GM12878 (cell line): ENCODE measurements at regions not wholly inside any gene's neighbourhood (a gene's known extent, or its start where the extent isn't known, plus 50 kb on each side); places are given as distances from the start of the nearest gene placed in this dataset.
A peak's percentile ranks its signal among the peaks of the same experiment; 100 is the strongest.
"Not testable (repeated sequence)": the region's sequence is repeated elsewhere in the genome, so short reads cannot be mapped to it uniquely, and the experiment has no call there.

Source experiments
- ATAC-seq: fragments of 200-7000 bp; cut with Tn5 transposase; 3 replicates; pipeline ENCODE4 v1.9.1; 2020; ENCODE audit warnings: mild to moderate bottlenecking, moderate library complexity
- BruUV-seq: library from RNA; stranded (reverse); fragments of 400-500 nt; replicated peaks from 2 replicates; lab custom pipeline; 2021; lab: Mats Ljungman, UMichigan
- CTCF ChIA-PET: fragments of 300-600 bp; sonication (Branson Sonifier 250); formaldehyde crosslinking; extraction: SDS; loops from one replicate; lab custom pipeline; 2021; ENCODE audit warnings: inconsistent platforms; lab: Yijun Ruan, JAX
- POLR2A ChIA-PET: fragments of 350-600 bp; formaldehyde crosslinking; extraction: SDS; loops from one replicate; lab custom pipeline; 2021; ENCODE audit warnings: inconsistent platforms; lab: Charles Lee
- RAD21 ChIA-PET: fragments of 300-600 bp; sonication (Branson Sonifier 250); formaldehyde crosslinking; loops from one replicate; lab custom pipeline; 2023; ENCODE audit warnings: antibody characterized with exemption; ENCODE audit not compliant: unreplicated experiment; lab: Charles Lee
- SMC1A ChIA-PET: fragments of 300-600 bp; sonication (Branson Sonifier 250); formaldehyde crosslinking; loops from one replicate; lab custom pipeline; 2023; ENCODE audit not compliant: unreplicated experiment, uncharacterized antibody; lab: Charles Lee
- DNase-seq: peaks from one replicate; pipeline ENCODE4 v3.0.0-alpha.2; 2011; ENCODE audit warnings: low read depth, low spot score
- FAIRE-seq: peaks from 3 replicates; lab custom pipeline; 2011; peaks lifted over from hg19 to GRCh38; lab: Jason Lieb, UNC
- H2AFZ ChIP-seq: 2 replicates; pipeline ENCODE4 v1.6.0; 2011; ENCODE audit warnings: low read depth, low read length, control low read depth; ENCODE audit not compliant: control insufficient read depth
- H3K27ac ChIP-seq: 2 replicates; pipeline ENCODE4 v1.5.1; 2011; ENCODE audit warnings: control low read depth; ENCODE audit not compliant: control insufficient read depth, insufficient read depth
- H3K27me3 ChIP-seq, 2 experiments: replicated peaks in 1 of 2; 2 replicates each; pipeline versions ENCODE4 v1.6.0 to v1.6.1; 2011; ENCODE audit warnings: low read length in 1 of 2; ENCODE audit not compliant: control insufficient read depth in 2 of 2, insufficient read depth in 2 of 2
- H3K36me3 ChIP-seq, 2 experiments: 2 replicates each; pipeline ENCODE4 v1.5.1; 2011; ENCODE audit warnings: low read length in 1 of 2; ENCODE audit not compliant: control insufficient read depth in 2 of 2, insufficient read depth in 2 of 2
- H3K4me1 ChIP-seq: 2 replicates; pipeline ENCODE4 v1.6.1; 2011; ENCODE audit warnings: mild to moderate bottlenecking, low read length, moderate library complexity, mixed read lengths; ENCODE audit not compliant: control insufficient read depth, insufficient read depth
- H3K4me2 ChIP-seq: 2 replicates; pipeline ENCODE4 v1.6.0; 2011; ENCODE audit warnings: control low read depth; ENCODE audit not compliant: control insufficient read depth, insufficient read depth
- H3K4me3 ChIP-seq: fragments of 200-600 bp; sonication (generic); 2 replicates; pipeline ENCODE4 v1.5.1; 2016
- H3K79me2 ChIP-seq: 2 replicates; pipeline ENCODE4 v1.6.0; 2011; ENCODE audit warnings: low read length; ENCODE audit not compliant: control insufficient read depth, insufficient read depth
- H3K9ac ChIP-seq: 2 replicates; pipeline ENCODE4 v1.8.0; 2011; ENCODE audit warnings: low read length, control low read depth, mixed read lengths; ENCODE audit not compliant: control insufficient read depth, insufficient read depth
- H3K9me3 ChIP-seq: replicated peaks from 3 replicates; pipeline ENCODE4 v1.5.1; 2011; ENCODE audit warnings: mild to moderate bottlenecking, low read length; ENCODE audit not compliant: control insufficient read depth, insufficient read depth
- H4K20me1 ChIP-seq: 2 replicates; pipeline ENCODE4 v1.6.0; 2011; ENCODE audit not compliant: control insufficient read depth, insufficient read depth
- WGBS: methylation state at CpG from one replicate; pipeline ENCODE4 v1.1.6; 2016; ENCODE audit warnings: low lambda C conversion rate; ENCODE audit not compliant: insufficient replicate concordance, insufficient coverage; ENCODE audit errors: missing lambda C conversion rate; 5-methylcytosine and 5-hydroxymethylcytosine counted together
- in situ Hi-C: fragments of 300-500 bp; cut with MboI; formaldehyde crosslinking; loops from 9 replicates; pipeline ENCODE4 v1.14.3; 2018; ENCODE audit warnings: mixed read lengths
- intact Hi-C: fragments of 100-400 bp; cut with micrococcal nuclease; formaldehyde crosslinking; loops from one replicate; pipeline ENCODE4 v1.14.2; 2022; ENCODE audit not compliant: unreplicated experiment

DNA sequence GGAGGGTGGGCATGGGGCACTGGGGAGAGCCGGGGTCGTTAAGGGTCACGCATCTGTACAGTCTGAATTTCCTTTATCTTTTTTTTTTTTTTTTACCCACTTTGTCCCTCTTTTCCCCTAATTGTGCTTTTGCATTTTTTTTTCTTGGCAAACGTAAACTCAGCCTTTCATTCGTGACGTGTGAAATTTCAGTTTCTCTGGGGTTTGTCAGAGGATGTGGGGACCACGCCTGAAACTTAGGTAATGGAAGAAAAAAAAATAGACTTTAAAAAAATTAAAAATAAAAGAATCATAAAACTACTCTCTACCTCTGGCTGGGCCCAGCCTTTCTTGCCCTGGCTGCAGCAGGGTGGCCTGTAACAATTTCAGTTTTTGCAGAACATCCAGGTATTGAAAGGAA lies 68.3 kb upstream of the ZNF658 start:
- H3K4me1 ChIP-seq, in situ Hi-C loops, FAIRE-seq: not testable (repeated sequence)

DNA sequence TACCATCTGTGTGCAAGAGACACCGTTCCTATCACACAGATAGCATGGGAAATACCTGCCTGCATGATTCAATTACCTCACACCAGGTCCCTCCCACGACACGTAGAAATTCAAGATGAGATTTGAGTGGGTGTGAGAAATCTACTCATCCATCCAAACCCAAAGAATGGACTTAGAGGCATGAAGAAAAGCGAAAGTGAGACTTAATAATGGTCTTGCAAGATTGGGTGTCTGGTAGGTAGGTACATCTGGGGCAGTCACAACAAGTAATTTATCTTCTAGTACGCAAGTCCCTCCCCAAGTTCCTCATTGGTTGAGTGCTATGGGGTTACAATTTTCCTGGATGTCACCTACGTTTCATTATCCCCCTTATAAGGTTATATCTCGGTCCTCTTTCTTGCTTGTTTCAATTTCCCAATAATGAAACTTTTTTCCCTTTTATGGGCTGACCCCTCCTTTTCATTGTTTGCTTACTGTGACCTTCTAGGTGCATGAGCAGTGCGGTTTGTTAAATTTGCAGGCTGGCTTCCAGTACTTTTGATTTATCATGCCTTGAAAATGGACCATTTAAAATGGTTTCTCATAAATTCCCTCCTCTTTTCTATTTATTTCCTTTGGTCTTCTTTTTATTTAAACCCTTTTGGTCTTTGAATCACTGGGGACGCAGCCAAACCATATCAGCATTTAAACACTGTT lies 63.1 kb upstream of the ZNF658 start:
- H3K27ac ChIP-seq, FAIRE-seq, SMC1A ChIA-PET, in situ Hi-C loops, H3K36me3 ChIP-seq, H4K20me1 ChIP-seq, RAD21 ChIA-PET, H3K4me1 ChIP-seq, H3K27me3 ChIP-seq, H3K9ac ChIP-seq, intact Hi-C loops, H3K9me3 ChIP-seq, H3K79me2 ChIP-seq, H3K4me3 ChIP-seq, CTCF ChIA-PET, H2AFZ ChIP-seq, POLR2A ChIA-PET, H3K4me2 ChIP-seq, BruUV-seq, DNase-seq: not testable (repeated sequence)
- WGBS, result 17% methylated on average over 3 of the region's 9 CpGs
- peak; percentile 50 for ATAC-seq

More for the DNA sequence above, 68.3 kb upstream of the ZNF658 start:
- H3K9me3 ChIP-seq, POLR2A ChIA-PET, H3K79me2 ChIP-seq, ATAC-seq, H2AFZ ChIP-seq, SMC1A ChIA-PET, H3K36me3 ChIP-seq, H3K4me3 ChIP-seq, H3K9ac ChIP-seq, RAD21 ChIA-PET, H4K20me1 ChIP-seq, H3K27me3 ChIP-seq, BruUV-seq, H3K27ac ChIP-seq, DNase-seq, intact Hi-C loops, H3K4me2 ChIP-seq, CTCF ChIA-PET: not testable (repeated sequence)
- no CpG with 5 or more reads among the region's 7 CpGs for WGBS
